ENCODE measurements at regions not wholly inside any gene's neighbourhood (a gene's known extent, or its start where the extent isn't known, plus 50 kb on each side); places are given as distances from the start of the nearest gene placed in this dataset.

DNA sequence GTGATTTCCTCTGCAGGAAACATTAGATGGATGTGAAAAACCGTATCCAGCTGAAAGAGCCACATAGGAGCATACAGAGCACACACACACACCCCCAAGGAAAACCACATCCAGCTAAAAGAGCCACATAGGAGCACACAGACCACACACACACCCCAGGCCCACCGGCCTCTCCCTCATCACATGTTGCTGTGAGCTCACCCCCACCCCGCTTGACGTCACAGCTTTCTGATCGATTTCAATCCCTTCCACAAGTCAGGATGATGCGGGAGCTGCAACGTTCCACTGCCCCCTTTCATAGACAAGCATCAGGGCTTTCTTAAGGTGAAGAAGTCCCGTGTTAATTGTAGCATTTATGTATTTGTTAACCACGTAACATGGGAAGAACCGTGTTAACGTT lies 72.4 kb upstream of the SOX1 start:
- Mint-ChIP-seq H3K36me3 (ENCODE audit: insufficient read depth) (no peaks in the 10 kb centered on the region), H3K4me1 (ENCODE audit: low read depth) (no peaks in the 10 kb centered on the region), H3K4me3 (ENCODE audit: low read depth) (no peak overlapping the region), H3K27ac (no peak overlapping the region), H3K27me3 (peaks cover 64% of the 10 kb centered on the region), H3K9me3 (ENCODE audit: low read depth) (peaks cover 26% of the 10 kb centered on the region)
- no peak for DNase-seq (ENCODE audit: low spot score, unreplicated experiment)
- no peak for TF ChIP-seq CTCF (IDR thresholded peaks at IDR 0.05; ENCODE audit: unreplicated experiment)

GRCh38 chr13:111999352-111999751 lies 67.6 kb upstream of the SOX1 start:
- Mint-ChIP-seq H3K4me3 (ENCODE audit: low read depth) (no peak overlapping the region), H3K9me3 (ENCODE audit: low read depth) (no peaks in the 10 kb centered on the region), H3K36me3 (ENCODE audit: insufficient read depth) (no peaks in the 10 kb centered on the region), H3K27ac (no peak overlapping the region), H3K27me3 (peaks cover 56% of the 10 kb centered on the region), H3K4me1 (ENCODE audit: low read depth) (no peaks in the 10 kb centered on the region)
- no peak for DNase-seq (ENCODE audit: low spot score, unreplicated experiment)
- no peak for TF ChIP-seq CTCF (IDR thresholded peaks at IDR 0.05; ENCODE audit: unreplicated experiment)

DNA sequence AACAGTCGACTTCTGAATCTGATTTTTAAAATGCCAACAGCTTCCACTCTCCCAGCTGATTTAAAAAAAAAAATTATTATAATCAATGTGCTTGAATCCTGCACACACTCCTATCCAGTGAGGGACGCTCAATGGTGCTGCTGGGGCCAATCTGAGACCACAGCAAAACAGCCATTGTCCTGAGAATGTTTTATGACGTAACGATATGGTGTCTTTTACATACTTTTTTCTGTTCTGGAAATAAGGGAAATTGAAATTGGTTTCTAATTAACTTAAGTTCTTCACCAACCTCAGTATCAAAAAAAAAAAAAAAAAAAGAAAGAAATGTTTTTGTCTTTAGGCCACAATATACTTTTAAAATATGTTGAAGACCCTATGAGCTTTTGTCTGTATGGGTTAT lies 66.1 kb upstream of the SOX1 start:
- H3K27me3 Mint-ChIP-seq = peaks cover 58% of the 10 kb centered on the region
- TF ChIP-seq CTCF (IDR thresholded peaks at IDR 0.05; ENCODE audit: unreplicated experiment) = no peak
- H3K27ac Mint-ChIP-seq = no peak overlapping the region
- H3K9me3 Mint-ChIP-seq (ENCODE audit: low read depth) = peaks cover 2% of the 10 kb centered on the region
- H3K4me3 Mint-ChIP-seq (ENCODE audit: low read depth) = no peak overlapping the region
- no peak for DNase-seq (ENCODE audit: low spot score, unreplicated experiment)
- H3K36me3 Mint-ChIP-seq (ENCODE audit: insufficient read depth) = peaks cover under 1% of the 10 kb centered on the region
- no peaks in the 10 kb centered on the region for H3K4me1 Mint-ChIP-seq (ENCODE audit: low read depth)

GRCh38 chr13:112001571-112001970 lies 65.4 kb upstream of the SOX1 start:
- TF ChIP-seq CTCF (IDR thresholded peaks at IDR 0.05; ENCODE audit: unreplicated experiment) = no peak
- H3K4me3 Mint-ChIP-seq (ENCODE audit: low read depth) = no peak overlapping the region
- H3K9me3 Mint-ChIP-seq (ENCODE audit: low read depth) = peaks cover 7% of the 10 kb centered on the region
- H3K36me3 Mint-ChIP-seq (ENCODE audit: insufficient read depth) = peaks cover 1% of the 10 kb centered on the region
- DNase-seq (ENCODE audit: low spot score, unreplicated experiment) = no peak
- H3K27me3 Mint-ChIP-seq = peaks cover 57% of the 10 kb centered on the region
- no peaks in the 10 kb centered on the region for H3K4me1 Mint-ChIP-seq (ENCODE audit: low read depth)
- H3K27ac Mint-ChIP-seq = no peak overlapping the region

GRCh38 chr13:112003396-112003795 lies 63.6 kb upstream of the SOX1 start:
- no peak overlapping the region for H3K27ac Mint-ChIP-seq
- no peaks in the 10 kb centered on the region for H3K4me1 Mint-ChIP-seq (ENCODE audit: low read depth)
- peaks cover 7% of the 10 kb centered on the region for H3K9me3 Mint-ChIP-seq (ENCODE audit: low read depth)
- peaks cover 1% of the 10 kb centered on the region for H3K36me3 Mint-ChIP-seq (ENCODE audit: insufficient read depth)
- H3K27me3 Mint-ChIP-seq = peaks cover 53% of the 10 kb centered on the region
- TF ChIP-seq CTCF (IDR thresholded peaks at IDR 0.05; ENCODE audit: unreplicated experiment) = no peak
- H3K4me3 Mint-ChIP-seq (ENCODE audit: low read depth) = no peak overlapping the region
- no peak for DNase-seq (ENCODE audit: low spot score, unreplicated experiment)

All from progenitor cell of endocrine pancreas (in vitro differentiated cells).